SK-N-MC (cell line): ENCODE measurements at regions not wholly inside any gene's neighbourhood (a gene's known extent, or its start where the extent isn't known, plus 50 kb on each side); places are given as distances from the start of the nearest gene placed in this dataset.

Experiments
- EZH2 ChIP-seq: fragments of 200-600 bp; sonication (generic); IDR thresholded peaks from one replicate; pipeline ENCODE4 v1.6.1; 2017; ENCODE audit warnings: antibody characterized with exemption
- POLR2AphosphoS5 ChIP-seq: IDR thresholded peaks from 2 replicates; pipeline ENCODE4 v1.6.1; 2012; ENCODE audit warnings: mild to moderate bottlenecking, low read depth, low read length, borderline replicate concordance

- TF ChIP-seq POLR2AphosphoS5 (no peak), EZH2 (no peak)
Observed at GRCh38 chr12:63394349-63394748, 243.3 kb upstream of the AVPR1A start.
